ENCODE measurements at regions not wholly inside any gene's neighbourhood (a gene's known extent, or its start where the extent isn't known, plus 50 kb on each side); places are given as distances from the start of the nearest gene placed in this dataset.

- H3K27ac Mint-ChIP-seq, result no peak overlapping the region
- H3K4me3 Mint-ChIP-seq, result peak overlapping the region; percentile 29 to 79 (median 55)
- H3K4me1 Mint-ChIP-seq, result no peaks in the 10 kb centered on the region
- H3K9me3 Mint-ChIP-seq, result peaks cover 8% of the 10 kb centered on the region
- no peak for TF ChIP-seq CTCF (IDR thresholded peaks at IDR 0.05; ENCODE audit: unreplicated experiment in 3 of 3)
- H3K27me3 Mint-ChIP-seq (ENCODE audit: low read depth), result peaks cover 10% of the 10 kb centered on the region
- no peaks in the 10 kb centered on the region for H3K36me3 Mint-ChIP-seq (ENCODE audit: low read depth)
Observed at GRCh38 chrX:37904833-37905232, 57.5 kb upstream of the DYNLT3 start.

- Mint-ChIP-seq H3K27ac (no peak overlapping the region), H3K27me3 (ENCODE audit: low read depth) (peaks cover 10% of the 10 kb centered on the region), H3K9me3 (peaks cover 8% of the 10 kb centered on the region), H3K4me1 (no peaks in the 10 kb centered on the region), H3K36me3 (ENCODE audit: low read depth) (no peaks in the 10 kb centered on the region), H3K4me3 (peak overlapping the region; percentile 79 to 83 (median 79))
- peak in 2 of 3 experiments; percentile 11 to 25 for TF ChIP-seq CTCF (IDR thresholded peaks at IDR 0.05; ENCODE audit: unreplicated experiment in 3 of 3)
Observed at GRCh38 chrX:37905436-37906147, 58.2 kb upstream of the DYNLT3 start.

- peaks cover 8% of the 10 kb centered on the region for H3K9me3 Mint-ChIP-seq
- peak overlapping the region; percentile 77 to 83 (median 77) for H3K4me3 Mint-ChIP-seq
- H3K36me3 Mint-ChIP-seq (ENCODE audit: low read depth), result no peaks in the 10 kb centered on the region
- H3K27me3 Mint-ChIP-seq (ENCODE audit: low read depth), result peaks cover 10% of the 10 kb centered on the region
- TF ChIP-seq CTCF (IDR thresholded peaks at IDR 0.05; ENCODE audit: unreplicated experiment in 3 of 3), result no peak
- H3K27ac Mint-ChIP-seq, result no peak overlapping the region
- no peaks in the 10 kb centered on the region for H3K4me1 Mint-ChIP-seq
Observed at GRCh38 chrX:37906357-37906756, 59.0 kb upstream of the DYNLT3 start.

- H3K4me1 Mint-ChIP-seq, result no peaks in the 10 kb centered on the region
- H3K36me3 Mint-ChIP-seq (ENCODE audit: low read depth), result no peaks in the 10 kb centered on the region
- no peak overlapping the region for H3K4me3 Mint-ChIP-seq
- TF ChIP-seq CTCF (IDR thresholded peaks at IDR 0.05; ENCODE audit: unreplicated experiment in 3 of 3), result no peak
- H3K27me3 Mint-ChIP-seq (ENCODE audit: low read depth), result peaks cover 10% of the 10 kb centered on the region
- H3K9me3 Mint-ChIP-seq, result no peaks in the 10 kb centered on the region
- H3K27ac Mint-ChIP-seq, result no peak overlapping the region
Observed at GRCh38 chrX:37910186-37910585, 62.8 kb upstream of the DYNLT3 start.

- Mint-ChIP-seq H3K4me3 (no peak overlapping the region), H3K36me3 (ENCODE audit: low read depth) (no peaks in the 10 kb centered on the region), H3K27me3 (ENCODE audit: low read depth) (no peaks in the 10 kb centered on the region), H3K4me1 (no peaks in the 10 kb centered on the region), H3K27ac (no peak overlapping the region), H3K9me3 (no peaks in the 10 kb centered on the region)
- TF ChIP-seq CTCF (IDR thresholded peaks at IDR 0.05; ENCODE audit: unreplicated experiment in 3 of 3), result no peak
Observed at GRCh38 chrX:37912304-37912703, 64.9 kb upstream of the DYNLT3 start.

- H3K4me3 Mint-ChIP-seq, result no peak overlapping the region
- no peaks in the 10 kb centered on the region for H3K36me3 Mint-ChIP-seq (ENCODE audit: low read depth)
- H3K9me3 Mint-ChIP-seq, result no peaks in the 10 kb centered on the region
- H3K4me1 Mint-ChIP-seq, result no peaks in the 10 kb centered on the region
- H3K27ac Mint-ChIP-seq, result no peak overlapping the region
- TF ChIP-seq CTCF (IDR thresholded peaks at IDR 0.05; ENCODE audit: unreplicated experiment in 3 of 3), result no peak
- H3K27me3 Mint-ChIP-seq (ENCODE audit: low read depth), result no peaks in the 10 kb centered on the region
Observed at GRCh38 chrX:37912777-37913176, 65.4 kb upstream of the DYNLT3 start.

Measured in nephron (organoid).